Liver (tissue), 8 donors: ENCODE measurements at regions not wholly inside any gene's neighbourhood (a gene's known extent, or its start where the extent isn't known, plus 50 kb on each side); places are given as distances from the start of the nearest gene placed in this dataset.

Experiments
- DNase-seq: peaks from one replicate; pipeline ENCODE4 v3.0.0-alpha.2; 2017; ENCODE audit warnings: low spot score
- H3K27ac ChIP-seq, 2 donors: one replicate each; pipeline ENCODE4 v1.7.0; 2013; ENCODE audit warnings: inconsistent platforms in 2 of 2, low read length in 2 of 2, control low read depth in 1 of 2, low read depth in 1 of 2, mild to moderate bottlenecking in 1 of 2
- H3K27me3 ChIP-seq, 4 donors: one replicate each; pipeline versions ENCODE4 v1.6.1 to v1.7.0; 2013; ENCODE audit warnings: low read length in 3 of 4, inconsistent platforms in 1 of 4, mild to moderate bottlenecking in 1 of 4, moderate library complexity in 1 of 4; ENCODE audit not compliant: control insufficient read depth in 4 of 4, insufficient read depth in 4 of 4
- H3K36me3 ChIP-seq, 4 donors: one replicate each; pipeline versions ENCODE4 v1.6.1 to v1.7.0; 2013; ENCODE audit warnings: low read length in 3 of 4, mild to moderate bottlenecking in 3 of 4, low read depth in 1 of 4, moderate library complexity in 1 of 4; ENCODE audit not compliant: control insufficient read depth in 4 of 4, insufficient read depth in 3 of 4
- H3K4me1 ChIP-seq, 4 donors: one replicate each; pipeline versions ENCODE4 v1.6.1 to v1.7.0; 2013; ENCODE audit warnings: low read length in 3 of 4, mild to moderate bottlenecking in 3 of 4, moderate library complexity in 1 of 4; ENCODE audit not compliant: control insufficient read depth in 4 of 4, insufficient read depth in 4 of 4
- H3K4me3 ChIP-seq, 3 donors: one replicate each; pipeline versions ENCODE4 v1.6.1 to v1.7.0; 2013; ENCODE audit warnings: low read length in 3 of 3, control low read depth in 1 of 3, low read depth in 1 of 3, mild to moderate bottlenecking in 1 of 3
- H3K9ac ChIP-seq, 2 donors: one replicate each; pipeline ENCODE4 v1.7.0; 2013; ENCODE audit warnings: low read length in 2 of 2, mild to moderate bottlenecking in 2 of 2, moderate library complexity in 2 of 2, control low read depth in 1 of 2, low read depth in 1 of 2
- H3K9me3 ChIP-seq, 4 donors: one replicate each; pipeline versions ENCODE4 v1.6.1 to v1.7.0; 2013; ENCODE audit warnings: low read length in 3 of 4; ENCODE audit not compliant: control insufficient read depth in 4 of 4
- ATF3 ChIP-seq: IDR thresholded peaks from 2 replicates; pipeline ENCODE4 v1.6.1; 2016; ENCODE audit warnings: antibody characterized with exemption
- CTCF ChIP-seq: fragments of 150-350 bp; IDR thresholded peaks from 2 replicates; pipeline ENCODE4 v1.5.1; 2017; ENCODE audit warnings: improper control_type of control experiment, low read depth, low read length; ENCODE audit not compliant: missing input control
- EGR1 ChIP-seq, 2 donors: IDR thresholded peaks; 2 replicates each; pipeline ENCODE4 v1.6.1; 2016 to 2018; ENCODE audit warnings: antibody characterized with exemption in 2 of 2, low read depth in 2 of 2
- FOXA1 ChIP-seq: IDR thresholded peaks from 2 replicates; pipeline ENCODE4 v1.6.1; 2016; ENCODE audit warnings: antibody characterized with exemption
- FOXA2 ChIP-seq: IDR thresholded peaks from 2 replicates; pipeline ENCODE4 v1.6.1; 2016; ENCODE audit warnings: antibody characterized with exemption
- GABPA ChIP-seq, 2 donors: IDR thresholded peaks in 1 of 2; conservative IDR thresholded peaks in 1 of 2; 2 replicates each; pipeline ENCODE4 v1.6.1; 2016; ENCODE audit warnings: antibody characterized with exemption in 2 of 2, mild to moderate bottlenecking in 1 of 2, moderate library complexity in 1 of 2
- HNF4A ChIP-seq, 2 donors: conservative IDR thresholded peaks; 2 replicates each; pipeline ENCODE4 v1.6.1; 2016; ENCODE audit warnings: antibody characterized with exemption in 2 of 2, mild to moderate bottlenecking in 2 of 2
- JUND ChIP-seq, 2 donors: IDR thresholded peaks; 2 replicates each; pipeline ENCODE4 v1.6.1; 2016; ENCODE audit warnings: antibody characterized with exemption in 2 of 2
- MAX ChIP-seq: IDR thresholded peaks from 2 replicates; pipeline ENCODE4 v1.6.1; 2016; ENCODE audit warnings: antibody characterized with exemption
- NR2F2 ChIP-seq: IDR thresholded peaks from 2 replicates; pipeline ENCODE4 v1.6.1; 2016; ENCODE audit warnings: antibody characterized with exemption
- RAD21 ChIP-seq, 2 donors: IDR thresholded peaks; 2 replicates each; pipeline ENCODE4 v1.6.1; 2016; ENCODE audit warnings: antibody characterized with exemption in 2 of 2, mild to moderate bottlenecking in 2 of 2
- RXRA ChIP-seq, 2 donors: IDR thresholded peaks; 2 replicates each; pipeline ENCODE4 v1.6.1; 2017 to 2018; ENCODE audit warnings: antibody characterized with exemption in 2 of 2, mild to moderate bottlenecking in 1 of 2
- YY1 ChIP-seq: IDR thresholded peaks from 2 replicates; pipeline ENCODE4 v1.6.1; 2016; ENCODE audit warnings: antibody characterized with exemption, mild to moderate bottlenecking
- ZBTB33 ChIP-seq: IDR thresholded peaks from 2 replicates; pipeline ENCODE4 v1.6.1; 2016; ENCODE audit warnings: antibody characterized with exemption
- WGBS: extraction: QIAGEN DNeasy Blood & Tissue Kit; methylation state at CpG from one replicate; pipeline ENCODE4 v1.1.7; 2013; 5-methylcytosine and 5-hydroxymethylcytosine counted together
- donor health status: healthy.
- donor health status: healthy.
- donor health status: healthy.
- donor health status: healthy.
- donor health status: healthy.

GRCh38 chr6:41450581-41450980 lies 95.6 kb upstream of the FOXP4 start:
- Histone ChIP-seq H3K9ac (no peak overlapping the region), H3K27ac (no peak overlapping the region), H3K4me1 (peaks cover 0 to 16% (median 10%) of the 10 kb centered on the region in 4 donors), H3K36me3 (no peaks in the 10 kb centered on the region), H3K27me3 (no peaks in the 10 kb centered on the region), H3K4me3 (no peak overlapping the region), H3K9me3 (no peaks in the 10 kb centered on the region)
- TF ChIP-seq RAD21 (IDR thresholded peaks at IDR 0.05) (no peak), NR2F2 (no peak)
- no peak for DNase-seq
- WGBS = 97% methylated on average over 13 of the region's 13 CpGs

- Histone ChIP-seq H3K4me1 (peaks cover 0 to 16% (median 10%) of the 10 kb centered on the region in 4 donors), H3K27me3 (no peaks in the 10 kb centered on the region), H3K4me3 (no peak overlapping the region), H3K9ac (no peak overlapping the region), H3K27ac (no peak overlapping the region), H3K36me3 (no peaks in the 10 kb centered on the region), H3K9me3 (no peaks in the 10 kb centered on the region)
- WGBS = 81% methylated on average over 9 of the region's 9 CpGs
- no peak for DNase-seq
- no peak for TF ChIP-seq MAX
- TF ChIP-seq JUND (IDR thresholded peaks at IDR 0.05) = no peak
- no peak for TF ChIP-seq ZBTB33
- no peak for TF ChIP-seq CTCF
- TF ChIP-seq FOXA1 = no peak
- TF ChIP-seq RXRA (IDR thresholded peaks at IDR 0.05) = no peak
- no peak for TF ChIP-seq HNF4A (conservative IDR thresholded peaks at IDR 0.05)
- TF ChIP-seq EGR1 (IDR thresholded peaks at IDR 0.05; ENCODE audit: low read depth in 2 of 2) = no peak
- TF ChIP-seq YY1 = no peak
- TF ChIP-seq GABPA (IDR thresholded peaks at IDR 0.05 in 1 of 2, conservative IDR thresholded peaks at IDR 0.05 in 1 of 2) = no peak
- no peak for TF ChIP-seq ATF3
- no peak for TF ChIP-seq FOXA2
- no peak for TF ChIP-seq RAD21 (IDR thresholded peaks at IDR 0.05)
Observed at GRCh38 chr6:41451039-41451438, 95.1 kb upstream of the FOXP4 start.

GRCh38 chr6:41451515-41452163 lies 94.5 kb upstream of the FOXP4 start:
- Histone ChIP-seq H3K4me3 (no peak overlapping the region), H3K4me1 (peaks cover 0 to 16% (median 10%) of the 10 kb centered on the region in 4 donors), H3K27me3 (no peaks in the 10 kb centered on the region), H3K9ac (no peak overlapping the region), H3K27ac (no peak overlapping the region), H3K9me3 (no peaks in the 10 kb centered on the region), H3K36me3 (no peaks in the 10 kb centered on the region)
- WGBS = 84% methylated on average over 22 of the region's 22 CpGs
- DNase-seq = no peak
- TF ChIP-seq GABPA (IDR thresholded peaks at IDR 0.05 in 1 of 2, conservative IDR thresholded peaks at IDR 0.05 in 1 of 2) (no peak), FOXA2 (no peak), ATF3 (no peak), NR2F2 (no peak), FOXA1 (no peak)
